HUES64 (cell line): ENCODE measurements at regions not wholly inside any gene's neighbourhood (a gene's known extent, or its start where the extent isn't known, plus 50 kb on each side); places are given as distances from the start of the nearest gene placed in this dataset.

Experiments
- H3K27ac ChIP-seq: 2 replicates; pipeline ENCODE4 v1.7.0; 2013; ENCODE audit warnings: low read depth, low read length, inconsistent platforms
- H3K27me3 ChIP-seq: 2 replicates; pipeline ENCODE4 v1.6.1; 2013; ENCODE audit warnings: mild to moderate bottlenecking, low read length; ENCODE audit not compliant: insufficient read depth
- H3K36me3 ChIP-seq: 2 replicates; pipeline ENCODE4 v1.6.1; 2013; ENCODE audit warnings: mild to moderate bottlenecking, low read length; ENCODE audit not compliant: insufficient read depth
- H3K4me1 ChIP-seq: 2 replicates; pipeline ENCODE4 v1.6.1; 2013; ENCODE audit warnings: mild to moderate bottlenecking, low read length, moderate library complexity; ENCODE audit not compliant: insufficient read depth
- H3K4me3 ChIP-seq: 2 replicates; pipeline ENCODE4 v1.5.1; 2013; ENCODE audit warnings: mild to moderate bottlenecking, low read length, moderate library complexity
- H3K9ac ChIP-seq: 2 replicates; pipeline ENCODE4 v1.6.1; 2013; ENCODE audit warnings: mild to moderate bottlenecking, low read depth, low read length
- H3K9me3 ChIP-seq: 2 replicates; pipeline ENCODE4 v1.6.1; 2013; ENCODE audit warnings: low read depth, low read length; ENCODE audit not compliant: insufficient read depth
- WGBS: fragments of 150-250, 120-280 bp; methylation state at CpG from one replicate; pipeline ENCODE4 v1.1.7; 2013; ENCODE audit warnings: missing lambda C conversion rate; 5-methylcytosine and 5-hydroxymethylcytosine counted together

GRCh38 chr5:124796495-124796894 is 50.1 kb upstream of the ZNF608 start:
- Histone ChIP-seq H3K27ac (no peak overlapping the region), H3K36me3 (no peaks in the 10 kb centered on the region), H3K9ac (no peak overlapping the region)

GRCh38 chr5:124797665-124798087 is 51.2 kb upstream of the ZNF608 start:
- Histone ChIP-seq H3K9me3 (no peaks in the 10 kb centered on the region), H3K27ac (no peak overlapping the region), H3K4me3 (no peak overlapping the region), H3K9ac (no peak overlapping the region), H3K4me1 (peaks cover 9% of the 10 kb centered on the region), H3K27me3 (no peaks in the 10 kb centered on the region), H3K36me3 (no peaks in the 10 kb centered on the region)
- 96% methylated on average over 12 of the region's 12 CpGs for WGBS

More at GRCh38 chr5:124796495-124796894, 50.1 kb upstream of the ZNF608 start:
- Histone ChIP-seq H3K9me3 (no peaks in the 10 kb centered on the region), H3K4me1 (peaks cover 9% of the 10 kb centered on the region), H3K4me3 (no peak overlapping the region), H3K27me3 (no peaks in the 10 kb centered on the region)

GRCh38 chr5:124798890-124799289 is 52.5 kb upstream of the ZNF608 start:
- H3K9ac ChIP-seq = no peak overlapping the region
- no peak overlapping the region for H3K27ac ChIP-seq
- 93% methylated on average over 3 of the region's 3 CpGs for WGBS
- H3K36me3 ChIP-seq = no peaks in the 10 kb centered on the region
- H3K27me3 ChIP-seq = no peaks in the 10 kb centered on the region
- H3K4me3 ChIP-seq = no peak overlapping the region
- H3K4me1 ChIP-seq = peaks cover 9% of the 10 kb centered on the region
- H3K9me3 ChIP-seq = no peaks in the 10 kb centered on the region

GRCh38 chr5:124801551-124801950 is 55.1 kb upstream of the ZNF608 start:
- Histone ChIP-seq H3K4me1 (peaks cover 8% of the 10 kb centered on the region), H3K27me3 (no peaks in the 10 kb centered on the region), H3K9ac (no peak overlapping the region), H3K9me3 (no peaks in the 10 kb centered on the region), H3K4me3 (no peak overlapping the region), H3K27ac (no peak overlapping the region), H3K36me3 (no peaks in the 10 kb centered on the region)
- 87% methylated on average over 2 of the region's 3 CpGs for WGBS

GRCh38 chr5:124803617-124804323 is 57.3 kb upstream of the ZNF608 start:
- H3K27me3 ChIP-seq = no peaks in the 10 kb centered on the region
- 98% methylated on average over 3 of the region's 3 CpGs for WGBS
- no peaks in the 10 kb centered on the region for H3K9me3 ChIP-seq
- H3K4me3 ChIP-seq = no peak overlapping the region
- H3K36me3 ChIP-seq = no peaks in the 10 kb centered on the region
- H3K27ac ChIP-seq = no peak overlapping the region
- H3K4me1 ChIP-seq = peaks cover 19% of the 10 kb centered on the region
- H3K9ac ChIP-seq = no peak overlapping the region

- Histone ChIP-seq H3K9ac (no peak overlapping the region), H3K27me3 (no peaks in the 10 kb centered on the region), H3K4me1 (peaks cover 19% of the 10 kb centered on the region), H3K36me3 (no peaks in the 10 kb centered on the region), H3K9me3 (no peaks in the 10 kb centered on the region), H3K4me3 (no peak overlapping the region), H3K27ac (peak overlapping the region; percentile 15; the same call in 1 of the 2 replicates)
- 91% methylated on average over 1 of the region's 1 CpG for WGBS
Observed at GRCh38 chr5:124806026-124806372, 59.6 kb upstream of the ZNF608 start.

GRCh38 chr5:124806373-124807077 is 60.1 kb upstream of the ZNF608 start:
- no peak overlapping the region for H3K9ac ChIP-seq
- H3K27me3 ChIP-seq = no peaks in the 10 kb centered on the region
- no peak overlapping the region for H3K4me3 ChIP-seq
- no peaks in the 10 kb centered on the region for H3K36me3 ChIP-seq
- 48% methylated on average over 11 of the region's 12 CpGs for WGBS
- peak overlapping the region; percentile 15; the same call in 1 of the 2 replicates for H3K27ac ChIP-seq
- no peaks in the 10 kb centered on the region for H3K9me3 ChIP-seq
- H3K4me1 ChIP-seq = peaks cover 19% of the 10 kb centered on the region

- Histone ChIP-seq H3K4me3 (no peak overlapping the region), H3K27ac (no peak overlapping the region), H3K36me3 (no peaks in the 10 kb centered on the region), H3K9me3 (no peaks in the 10 kb centered on the region), H3K9ac (no peak overlapping the region), H3K27me3 (no peaks in the 10 kb centered on the region), H3K4me1 (peaks cover 19% of the 10 kb centered on the region)
- 94% methylated on average over 24 of the region's 24 CpGs for WGBS
Observed at GRCh38 chr5:124808842-124809268, 62.4 kb upstream of the ZNF608 start.

- H3K27ac ChIP-seq = no peak overlapping the region
- H3K4me3 ChIP-seq = no peak overlapping the region
- H3K27me3 ChIP-seq = no peaks in the 10 kb centered on the region
- H3K9me3 ChIP-seq = no peaks in the 10 kb centered on the region
- peaks cover 17% of the 10 kb centered on the region for H3K4me1 ChIP-seq
- 88% methylated on average over 3 of the region's 3 CpGs for WGBS
- H3K9ac ChIP-seq = no peak overlapping the region
- no peaks in the 10 kb centered on the region for H3K36me3 ChIP-seq
Observed at GRCh38 chr5:124810396-124811006, 64.1 kb upstream of the ZNF608 start.

GRCh38 chr5:124812771-124813358 is 66.4 kb upstream of the ZNF608 start:
- no peak overlapping the region for H3K27ac ChIP-seq
- H3K9me3 ChIP-seq = no peaks in the 10 kb centered on the region
- H3K9ac ChIP-seq = no peak overlapping the region
- WGBS = 98% methylated on average over 5 of the region's 5 CpGs
- H3K4me3 ChIP-seq = no peak overlapping the region
- H3K36me3 ChIP-seq = no peaks in the 10 kb centered on the region
- H3K27me3 ChIP-seq = no peaks in the 10 kb centered on the region
- no peaks in the 10 kb centered on the region for H3K4me1 ChIP-seq

GRCh38 chr5:124816381-124816780 is 69.9 kb upstream of the ZNF608 start:
- H3K36me3 ChIP-seq = no peaks in the 10 kb centered on the region
- H3K9ac ChIP-seq = no peak overlapping the region
- H3K4me3 ChIP-seq = no peak overlapping the region
- H3K27ac ChIP-seq = no peak overlapping the region
- no peaks in the 10 kb centered on the region for H3K4me1 ChIP-seq
- no peaks in the 10 kb centered on the region for H3K9me3 ChIP-seq
- WGBS = 93% methylated on average over 7 of the region's 7 CpGs
- H3K27me3 ChIP-seq = no peaks in the 10 kb centered on the region
